GM18951 (cell line): ENCODE measurements at regions not wholly inside any gene's neighbourhood (a gene's known extent, or its start where the extent isn't known, plus 50 kb on each side); places are given as distances from the start of the nearest gene placed in this dataset.
"Not testable (repeated sequence)": the region's sequence is repeated elsewhere in the genome, so short reads cannot be mapped to it uniquely, and the experiment has no call there.

Source experiments
- POLR2A ChIP-seq: IDR thresholded peaks from 4 replicates; pipeline ENCODE4 v1.6.1; 2011; ENCODE audit warnings: mild to moderate bottlenecking; ENCODE audit not compliant: insufficient read length, insufficient read depth; ENCODE audit errors: extremely low read depth
- in situ Hi-C: fragments of 300-500 bp; cut with MboI; formaldehyde crosslinking; loops from one replicate; pipeline ENCODE4 v1.12.0; 2022; ENCODE audit warnings: low sequenced_read_pairs, mixed read lengths, inconsistent platforms; ENCODE audit not compliant: unreplicated experiment

DNA sequence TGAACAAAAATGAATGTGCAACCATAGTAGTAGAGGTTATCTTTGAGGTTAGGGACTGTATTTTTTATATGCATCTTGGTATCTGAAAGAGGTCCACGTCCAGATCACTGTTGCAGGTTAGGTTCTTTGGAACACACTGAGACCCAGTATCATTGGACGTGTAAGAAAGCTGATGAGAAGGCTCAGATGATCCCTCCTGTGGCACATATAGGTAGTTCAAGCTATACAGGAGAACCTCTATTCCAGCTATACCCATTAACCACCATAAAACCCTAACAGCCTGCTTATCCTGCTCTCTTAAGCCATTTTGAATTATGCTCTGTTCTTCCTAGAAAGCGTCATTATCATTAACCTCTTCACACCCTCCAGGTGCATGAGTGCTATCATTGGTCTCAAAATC is 930.7 kb upstream of the HS3ST1 start:
- in situ Hi-C loops: no loop called here
- no peak for TF ChIP-seq POLR2A

GRCh38 chr4:12333083-12333482 is 904.4 kb upstream of the HS3ST1 start:
- in situ Hi-C loops: not testable (repeated sequence)

DNA sequence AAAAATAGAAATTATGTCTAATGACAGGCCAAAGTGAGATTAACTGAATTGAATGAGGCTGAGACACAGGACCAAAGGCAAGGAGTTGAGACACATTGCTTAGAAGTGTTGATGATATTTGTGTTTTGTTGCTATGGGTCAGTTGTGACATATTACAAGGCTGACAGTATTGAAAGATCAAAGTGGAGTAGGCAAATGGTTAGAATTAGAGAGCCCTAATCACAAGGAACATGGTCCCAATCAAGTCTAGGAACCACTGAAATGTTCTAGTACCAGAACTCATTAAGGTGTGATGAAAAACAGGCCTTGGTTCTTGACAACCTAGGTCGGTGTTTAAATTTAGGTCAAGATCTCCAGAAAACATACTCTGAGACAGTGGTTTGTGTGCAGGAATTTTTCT is 896.3 kb upstream of the HS3ST1 start:
- in situ Hi-C loops: no loop called here
- no peak for TF ChIP-seq POLR2A

GRCh38 chr4:12319765-12320164 is 891.1 kb upstream of the HS3ST1 start:
- TF ChIP-seq POLR2A: no peak

DNA sequence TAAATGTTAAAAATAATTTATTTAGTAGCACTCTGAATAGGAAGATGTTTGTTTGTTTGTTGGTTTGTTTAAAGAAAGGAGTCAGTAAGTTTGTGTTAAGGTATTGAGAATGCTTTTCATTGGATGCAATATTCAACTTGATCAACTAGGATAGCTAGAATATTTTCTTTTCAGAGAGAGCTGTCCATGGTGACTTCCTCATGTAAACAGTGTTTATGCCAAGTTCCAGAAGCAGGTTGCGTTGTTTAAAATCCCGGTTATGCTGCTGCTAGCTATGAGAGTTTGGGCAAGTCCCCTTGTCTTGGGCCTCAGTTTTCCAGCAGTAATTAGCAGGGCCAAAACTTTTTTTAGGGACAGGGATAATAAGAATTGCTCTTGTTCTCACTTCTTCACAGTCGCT is 876.2 kb upstream of the HS3ST1 start:
- in situ Hi-C loops: no loop called here
- no peak for TF ChIP-seq POLR2A

More at GRCh38 chr4:12319765-12320164, 891.1 kb upstream of the HS3ST1 start:
- in situ Hi-C loops: no loop called here

DNA sequence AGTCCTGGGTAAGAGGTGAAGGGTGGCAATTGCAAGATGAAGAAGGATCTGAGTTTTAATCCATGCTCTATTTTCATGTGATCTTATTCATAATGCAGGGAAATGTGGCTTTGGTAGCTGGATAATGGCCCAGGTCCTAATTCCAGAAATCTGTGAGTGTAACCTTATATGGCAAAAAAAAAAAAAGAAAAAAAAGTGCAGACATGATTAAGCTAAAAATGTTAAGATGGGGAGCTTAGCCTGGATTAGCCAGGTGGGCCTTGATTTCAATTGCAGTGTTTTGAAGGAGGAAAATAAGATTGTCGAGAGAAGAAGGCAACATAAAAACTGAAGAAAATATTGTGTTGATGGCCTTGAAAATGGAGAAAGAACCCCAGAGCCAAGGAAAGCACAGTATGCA is 867.7 kb upstream of the HS3ST1 start:
- in situ Hi-C loops: no loop called here
- TF ChIP-seq POLR2A: no peak

- TF ChIP-seq POLR2A: no peak
- in situ Hi-C loops: no loop called here
Observed at GRCh38 chr4:12293906-12294525, 865.3 kb upstream of the HS3ST1 start.

- TF ChIP-seq POLR2A: no peak
- in situ Hi-C loops: no loop called here
Observed at GRCh38 chr4:12286351-12286750, 857.7 kb upstream of the HS3ST1 start.

DNA sequence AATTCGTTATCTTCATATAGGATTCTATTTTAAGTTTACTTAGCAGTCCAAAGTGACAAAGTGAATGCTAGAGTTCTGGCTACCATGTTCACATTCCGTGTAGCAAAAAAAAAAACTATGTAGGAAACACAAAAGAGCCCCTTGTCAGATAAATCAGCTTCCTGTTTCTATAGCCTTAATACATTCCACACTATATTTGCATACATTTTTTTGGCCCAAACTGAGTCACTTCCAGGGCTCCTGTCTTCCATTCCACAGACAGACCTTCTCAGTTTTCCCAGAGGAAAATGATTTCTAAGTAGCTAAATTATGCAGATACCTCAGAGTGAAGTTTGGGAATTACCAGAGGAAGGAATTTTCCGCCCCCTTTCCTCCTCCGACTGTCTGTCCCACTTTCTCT is 841.9 kb upstream of the HS3ST1 start:
- in situ Hi-C loops: no loop called here
- TF ChIP-seq POLR2A: no peak

- TF ChIP-seq POLR2A: no peak
- in situ Hi-C loops: no loop called here
Observed at GRCh38 chr4:12265554-12265953, 836.9 kb upstream of the HS3ST1 start.

DNA sequence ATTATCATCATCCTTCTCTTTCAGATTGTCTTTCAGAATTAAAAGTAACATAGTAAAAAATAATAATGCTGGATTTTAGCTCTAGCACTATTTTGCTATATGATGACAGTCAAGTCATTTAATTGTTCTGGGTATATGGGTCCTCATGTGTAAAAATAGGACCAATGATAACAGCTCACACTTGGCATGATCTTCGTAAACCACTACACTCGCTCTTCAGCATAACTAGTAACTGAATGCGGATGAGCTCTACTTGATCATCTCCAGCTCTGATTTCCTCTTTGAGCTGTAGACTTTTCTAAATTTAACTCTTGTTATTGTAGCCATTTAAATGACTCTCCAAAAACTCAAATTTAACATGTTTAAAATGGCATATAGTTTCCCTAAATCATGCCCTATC is 831.8 kb upstream of the HS3ST1 start:
- no peak for TF ChIP-seq POLR2A
- in situ Hi-C loops: no loop called here

GRCh38 chr4:12244973-12245372 is 816.3 kb upstream of the HS3ST1 start:
- TF ChIP-seq POLR2A: no peak
- in situ Hi-C loops: no loop called here

DNA sequence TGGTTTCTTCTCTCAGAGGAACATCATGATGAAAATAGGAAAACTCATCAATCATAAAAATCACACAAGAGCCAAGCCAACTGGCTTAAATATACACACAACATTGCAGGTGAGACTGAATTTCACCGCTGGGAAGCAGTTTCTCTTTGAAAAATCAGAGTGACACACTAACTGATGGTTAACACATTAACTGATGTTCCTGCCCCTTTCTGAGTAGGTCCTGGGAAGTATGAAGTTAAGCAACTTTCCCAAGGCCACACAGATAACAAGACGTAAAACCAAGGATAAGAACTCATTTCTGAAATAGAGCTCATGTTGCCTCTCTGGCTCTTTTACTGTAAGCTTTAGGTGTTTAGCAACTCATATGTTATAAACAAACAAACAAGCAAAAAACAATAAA is 813.7 kb upstream of the HS3ST1 start:
- no peak for TF ChIP-seq POLR2A
- in situ Hi-C loops: no loop called here

- in situ Hi-C loops: no loop called here
- TF ChIP-seq POLR2A: no peak
Observed at GRCh38 chr4:12239897-12240636, 811.4 kb upstream of the HS3ST1 start.
